Non-pigmented ciliary epithelial cell (primary cell): ENCODE measurements at regions not wholly inside any gene's neighbourhood (a gene's known extent, or its start where the extent isn't known, plus 50 kb on each side); places are given as distances from the start of the nearest gene placed in this dataset.
"Not testable (repeated sequence)": the region's sequence is repeated elsewhere in the genome, so short reads cannot be mapped to it uniquely, and the experiment has no call there.

ENCODE experiments used
- DNase-seq: peaks from one replicate; pipeline ENCODE4 v3.0.0-alpha.2; 2010; ENCODE audit warnings: low read depth

GRCh38 chr11:134843735-134844134 is 431.7 kb upstream of the B3GAT1 start:
- DNase-seq, result no peak

GRCh38 chr11:134843020-134843419 is 431.0 kb upstream of the B3GAT1 start:
- DNase-seq, result no peak

GRCh38 chr11:134841972-134842371 is 429.9 kb upstream of the B3GAT1 start:
- DNase-seq, result no peak

- no peak for DNase-seq
Measured at GRCh38 chr11:134841411-134841810, 429.4 kb upstream of the B3GAT1 start.

GRCh38 chr11:134840945-134841344 is 428.9 kb upstream of the B3GAT1 start:
- no peak for DNase-seq

GRCh38 chr11:134840165-134840564 is 428.1 kb upstream of the B3GAT1 start:
- DNase-seq, result not testable (repeated sequence)

- DNase-seq, result no peak
Measured at GRCh38 chr11:134838708-134839107, 426.7 kb upstream of the B3GAT1 start.

GRCh38 chr11:134837887-134838232 is 425.8 kb upstream of the B3GAT1 start:
- no peak for DNase-seq

GRCh38 chr11:134837166-134837886 is 425.3 kb upstream of the B3GAT1 start:
- no peak for DNase-seq

GRCh38 chr11:134836561-134836960 is 424.5 kb upstream of the B3GAT1 start:
- DNase-seq, result no peak

- no peak for DNase-seq
Measured at GRCh38 chr11:134835561-134835960, 423.5 kb upstream of the B3GAT1 start.

- no peak for DNase-seq
Measured at GRCh38 chr11:134830312-134830711, 418.3 kb upstream of the B3GAT1 start.

GRCh38 chr11:134823970-134824369 is 411.9 kb upstream of the B3GAT1 start:
- no peak for DNase-seq

GRCh38 chr11:134822897-134823296 is 410.9 kb upstream of the B3GAT1 start:
- DNase-seq, result no peak

- no peak for DNase-seq
Measured at GRCh38 chr11:134821422-134821821, 409.4 kb upstream of the B3GAT1 start.

GRCh38 chr11:134819041-134819440 is 407.0 kb upstream of the B3GAT1 start:
- no peak for DNase-seq

- DNase-seq, result no peak
Measured at GRCh38 chr11:134818516-134818915, 406.5 kb upstream of the B3GAT1 start.

GRCh38 chr11:134815404-134815803 is 403.4 kb upstream of the B3GAT1 start:
- DNase-seq, result no peak

- DNase-seq, result no peak
Measured at GRCh38 chr11:134807997-134808396, 396.0 kb upstream of the B3GAT1 start.

- no peak for DNase-seq
Measured at GRCh38 chr11:134802598-134802997, 390.6 kb upstream of the B3GAT1 start.

- DNase-seq, result no peak
Measured at GRCh38 chr11:134802116-134802515, 390.1 kb upstream of the B3GAT1 start.

- no peak for DNase-seq
Measured at GRCh38 chr11:134801570-134801969, 389.5 kb upstream of the B3GAT1 start.

GRCh38 chr11:134800826-134801225 is 388.8 kb upstream of the B3GAT1 start:
- no peak for DNase-seq

- DNase-seq, result no peak
Measured at GRCh38 chr11:134800130-134800529, 388.1 kb upstream of the B3GAT1 start.
